DMS 273 (cell line): ENCODE measurements at regions not wholly inside any gene's neighbourhood (a gene's known extent, or its start where the extent isn't known, plus 50 kb on each side); places are given as distances from the start of the nearest gene placed in this dataset.

Experiments
- DNase-seq: peaks from one replicate; lab custom pipeline; 2025; ENCODE audit not compliant: unreplicated experiment; lab: John Stamatoyannopoulos, UW

DNA sequence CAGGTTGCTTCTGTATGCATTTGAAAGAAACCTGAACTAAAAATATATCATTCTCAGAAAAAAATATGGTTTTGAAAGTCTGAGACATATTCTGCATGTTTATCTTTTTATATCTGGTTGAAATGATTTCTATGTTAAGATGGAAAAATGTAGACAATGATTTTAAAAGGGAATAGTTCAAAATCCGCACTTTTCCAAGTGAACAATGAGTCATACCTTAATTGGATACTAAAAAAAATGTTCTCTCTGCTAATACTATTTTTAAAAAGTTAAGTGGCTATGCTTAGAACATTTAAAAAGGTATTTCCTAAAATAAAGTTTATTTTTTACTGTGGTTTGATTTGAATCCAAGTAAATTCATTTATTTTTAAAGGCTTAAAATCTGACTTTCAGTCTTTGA is 801.4 kb downstream of the SLITRK6 start:
- DNase-seq, result no peak

- no peak for DNase-seq
Observed at GRCh38 chr13:84994582-84994981, 804.6 kb downstream of the SLITRK6 start.

GRCh38 chr13:84985860-84986259 is 813.4 kb downstream of the SLITRK6 start:
- DNase-seq, result no peak

DNA sequence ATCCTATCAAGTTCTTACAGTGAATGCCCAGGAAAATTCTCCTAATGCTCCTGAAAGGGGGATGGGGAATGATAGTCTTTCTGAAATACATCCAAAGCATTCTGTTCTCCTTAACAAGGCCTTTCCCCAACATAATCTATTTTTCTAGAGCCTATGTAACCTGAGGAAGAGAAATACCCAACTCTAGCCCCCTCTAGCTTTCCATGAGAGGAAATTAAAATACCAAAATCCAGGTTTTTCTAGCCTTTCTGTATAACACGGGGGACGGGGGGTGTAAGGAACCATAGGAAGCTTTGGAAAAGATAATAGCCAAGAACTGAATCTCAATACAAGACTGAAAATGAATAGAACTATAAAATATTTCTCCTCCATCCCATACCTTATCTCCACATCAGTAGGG is 815.9 kb downstream of the SLITRK6 start:
- DNase-seq, result no peak

DNA sequence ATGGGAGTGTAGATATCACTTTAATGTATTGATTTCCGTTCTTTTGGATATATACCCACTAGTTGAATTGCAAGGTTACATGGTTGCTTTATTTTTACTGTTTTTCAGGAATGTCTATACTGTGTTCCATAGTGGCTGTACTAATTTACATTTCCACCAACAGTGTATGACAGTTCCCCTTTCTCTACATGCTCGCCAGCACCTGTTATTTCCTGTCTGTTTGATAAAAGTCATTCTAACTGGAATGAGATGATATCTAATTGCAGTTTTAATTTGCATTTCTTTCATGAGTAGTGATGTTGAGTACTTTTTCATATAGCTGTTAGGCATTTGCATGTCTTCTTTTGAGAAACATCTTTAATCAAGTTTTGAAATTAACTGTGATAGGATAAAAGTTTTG is 818.6 kb downstream of the SLITRK6 start:
- DNase-seq, result no peak

GRCh38 chr13:84978851-84979250 is 820.4 kb downstream of the SLITRK6 start:
- no peak for DNase-seq

DNA sequence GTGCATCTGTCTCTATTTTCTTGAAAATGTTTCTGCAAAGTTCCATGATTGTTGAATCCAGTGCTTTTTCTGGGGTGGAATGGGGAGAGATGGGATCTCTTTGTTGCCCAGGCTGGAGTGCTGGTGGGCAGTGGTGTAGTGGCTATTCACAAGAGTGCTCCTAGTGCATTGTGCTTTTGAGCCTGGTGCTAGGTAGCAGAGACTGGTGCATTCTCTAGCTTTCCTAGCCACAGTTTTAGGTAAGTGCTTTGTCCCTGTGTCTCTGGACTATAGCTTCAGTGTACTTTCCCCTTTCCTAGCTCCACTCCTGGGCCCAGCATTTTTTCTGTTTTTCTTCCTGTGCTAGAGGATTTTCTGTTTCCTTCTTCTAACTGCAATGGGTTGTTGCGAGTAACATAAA is 825.6 kb downstream of the SLITRK6 start:
- no peak for DNase-seq

DNA sequence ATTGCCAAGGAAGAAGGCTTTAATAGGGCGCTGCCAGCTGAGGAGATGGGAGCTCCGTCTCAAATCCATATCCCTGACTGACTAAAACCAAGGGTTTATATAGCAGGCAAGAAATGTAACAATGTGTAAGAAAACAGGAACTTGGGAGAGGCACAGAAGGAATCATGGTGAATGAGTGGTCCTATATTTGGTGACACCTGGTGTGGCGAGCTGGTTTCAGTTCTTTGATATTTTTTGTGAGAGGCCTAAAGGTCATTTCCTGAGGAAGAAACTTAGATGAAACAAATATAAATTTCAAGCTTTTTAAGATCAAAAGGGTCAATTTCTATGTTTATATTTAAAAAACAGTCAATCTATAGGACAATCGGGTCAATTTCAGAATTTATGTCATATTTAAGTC is 826.3 kb downstream of the SLITRK6 start:
- DNase-seq, result no peak

- no peak for DNase-seq
Observed at GRCh38 chr13:84962849-84963248, 836.4 kb downstream of the SLITRK6 start.

DNA sequence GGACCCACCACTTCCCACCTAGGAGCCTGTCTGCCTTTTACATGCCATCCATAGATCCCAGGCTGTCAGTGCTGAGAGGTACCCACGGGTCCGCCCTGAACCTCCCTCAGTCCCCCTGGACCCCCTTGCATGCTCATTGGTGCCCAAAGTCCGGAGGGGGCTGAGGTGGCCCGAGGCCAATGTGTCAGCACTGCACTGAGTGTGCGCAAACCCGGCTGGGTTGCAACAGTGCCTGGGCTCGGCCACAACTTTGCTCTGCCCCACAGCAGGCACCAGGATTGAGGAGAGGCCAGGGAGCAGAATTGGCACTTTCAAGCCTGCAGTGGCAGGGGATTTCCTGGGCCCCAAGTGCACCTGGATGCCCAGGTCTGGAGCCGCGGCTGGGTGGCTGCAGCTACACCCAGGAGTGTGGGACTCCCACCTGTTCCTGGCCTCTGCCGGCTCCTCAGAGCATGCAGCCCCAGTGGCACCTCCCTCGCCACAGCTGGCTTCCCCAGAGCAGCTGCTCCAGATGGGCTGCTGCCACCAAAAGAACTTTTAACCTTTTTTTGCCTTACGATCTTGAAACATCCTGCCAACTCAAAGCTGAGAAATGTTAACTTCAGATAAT is 837.0 kb downstream of the SLITRK6 start:
- no peak for DNase-seq

- DNase-seq, result no peak
Observed at GRCh38 chr13:84961023-84961422, 838.2 kb downstream of the SLITRK6 start.

DNA sequence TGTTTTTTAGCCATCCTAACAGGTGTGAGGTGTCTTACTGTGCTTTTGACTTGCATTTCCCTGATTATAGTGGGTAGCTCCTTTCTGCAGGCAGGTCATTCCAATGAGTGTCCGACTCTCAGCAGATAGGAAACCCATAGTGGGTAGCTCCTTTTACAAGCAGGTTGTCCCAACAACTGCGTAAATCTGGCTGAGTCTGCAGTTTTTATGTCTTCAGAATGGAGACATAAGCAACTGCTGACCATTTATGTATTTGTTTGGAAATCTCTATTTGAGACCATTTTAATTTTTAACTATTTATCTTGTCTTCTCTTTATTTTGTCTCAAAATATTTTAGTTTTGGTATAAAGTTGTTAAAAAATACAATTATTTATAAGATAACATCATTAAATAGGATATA is 839.4 kb downstream of the SLITRK6 start:
- no peak for DNase-seq

GRCh38 chr13:84954636-84955035 is 844.6 kb downstream of the SLITRK6 start:
- no peak for DNase-seq

GRCh38 chr13:84951128-84951527 is 848.1 kb downstream of the SLITRK6 start:
- no peak for DNase-seq

GRCh38 chr13:84946192-84946591 is 853.0 kb downstream of the SLITRK6 start:
- no peak for DNase-seq

- DNase-seq, result no peak
Observed at GRCh38 chr13:84940798-84941197, 858.4 kb downstream of the SLITRK6 start.

DNA sequence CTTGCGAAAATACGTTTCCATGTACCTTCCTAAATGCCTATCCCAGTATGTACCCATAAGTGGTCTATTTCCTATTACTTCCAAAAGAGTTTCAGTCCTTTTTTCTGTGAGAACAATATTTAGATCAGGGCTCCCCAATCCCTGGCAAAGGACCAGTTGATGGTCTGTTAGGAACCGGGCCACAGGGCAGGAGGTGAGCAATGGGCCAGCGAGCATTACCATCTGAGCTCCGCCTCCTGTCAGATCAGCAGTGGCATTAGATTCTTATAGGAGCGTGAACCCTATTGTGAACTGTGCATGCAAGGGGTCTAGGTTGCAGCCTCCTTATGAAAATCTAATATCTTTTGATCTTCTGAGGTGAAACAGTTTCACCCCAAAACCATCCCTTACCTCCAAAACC is 859.1 kb downstream of the SLITRK6 start:
- no peak for DNase-seq

GRCh38 chr13:84934911-84935310 is 864.3 kb downstream of the SLITRK6 start:
- no peak for DNase-seq

DNA sequence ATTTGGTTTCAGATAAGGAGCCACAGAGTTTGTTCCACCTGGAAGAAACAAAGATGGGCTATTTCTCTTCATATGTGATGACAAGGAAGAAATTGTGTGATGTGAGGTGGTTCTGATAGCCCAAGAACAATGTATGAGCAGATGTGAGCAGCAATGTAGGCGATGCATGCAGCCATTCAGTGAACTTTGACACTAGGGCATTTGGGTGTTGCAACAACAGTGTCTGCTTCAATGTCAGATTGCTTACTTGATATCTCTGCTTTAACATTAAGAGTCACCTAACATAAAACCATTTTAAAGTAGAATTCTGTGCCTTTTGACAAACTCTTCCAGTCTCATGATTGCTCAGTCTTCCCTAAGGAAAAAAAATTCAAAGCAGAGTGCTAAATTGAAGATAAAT is 865.4 kb downstream of the SLITRK6 start:
- DNase-seq, result no peak

- no peak for DNase-seq
Observed at GRCh38 chr13:84931264-84931663, 868.0 kb downstream of the SLITRK6 start.

DNA sequence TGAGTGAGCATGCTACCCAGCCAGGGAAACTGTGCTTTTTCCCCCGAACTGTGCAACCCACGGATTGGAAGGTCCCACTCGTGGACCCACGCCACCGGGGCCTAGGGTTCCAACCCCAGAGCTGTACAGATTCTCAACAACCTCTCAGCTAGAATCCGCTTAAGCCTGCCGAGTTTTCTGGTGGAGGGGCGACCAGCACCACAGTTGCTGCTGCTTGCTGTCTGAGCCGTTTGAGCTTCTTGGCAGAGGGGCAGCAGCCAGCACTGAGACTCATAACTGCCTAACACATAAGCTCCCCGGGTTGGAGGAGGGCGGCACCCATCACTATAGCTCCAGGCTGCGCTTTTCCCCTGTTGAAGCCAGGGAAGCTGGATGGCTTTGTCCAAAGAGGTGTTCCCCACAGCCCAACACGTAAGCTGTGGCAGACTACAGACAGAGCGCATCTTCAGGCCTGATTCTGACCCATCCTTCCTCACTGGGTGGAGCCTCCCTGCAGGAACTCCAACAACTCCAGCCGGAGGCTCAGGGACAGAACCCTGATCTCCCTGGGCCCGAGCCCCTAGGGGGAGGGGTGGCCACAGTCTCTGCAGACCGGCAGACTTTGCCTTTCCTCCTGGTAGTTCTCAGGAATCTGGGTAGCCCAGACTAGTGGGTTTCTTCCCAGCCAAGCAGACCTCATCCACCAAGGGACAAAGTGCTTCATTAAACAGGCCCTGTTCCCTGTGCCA is 871.6 kb downstream of the SLITRK6 start:
- no peak for DNase-seq

DNA sequence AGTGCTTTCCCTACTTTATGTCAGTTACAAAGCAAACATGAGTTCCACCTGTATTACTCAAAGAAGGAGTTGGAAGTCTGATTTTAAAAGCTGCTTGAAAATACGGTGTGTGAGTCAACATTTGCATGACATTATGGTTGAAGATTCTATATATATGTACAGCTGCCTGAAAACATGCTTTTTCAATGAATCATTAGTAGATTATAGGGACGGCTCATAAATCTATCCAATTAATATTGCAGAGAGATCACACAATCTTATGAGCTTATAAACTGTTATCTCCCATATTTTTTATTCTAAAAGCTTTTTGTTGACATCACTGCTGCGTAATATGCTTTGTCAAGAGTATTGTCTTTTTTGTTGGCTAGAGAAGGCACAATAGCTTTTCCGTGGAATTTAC is 873.8 kb downstream of the SLITRK6 start:
- DNase-seq, result no peak

DNA sequence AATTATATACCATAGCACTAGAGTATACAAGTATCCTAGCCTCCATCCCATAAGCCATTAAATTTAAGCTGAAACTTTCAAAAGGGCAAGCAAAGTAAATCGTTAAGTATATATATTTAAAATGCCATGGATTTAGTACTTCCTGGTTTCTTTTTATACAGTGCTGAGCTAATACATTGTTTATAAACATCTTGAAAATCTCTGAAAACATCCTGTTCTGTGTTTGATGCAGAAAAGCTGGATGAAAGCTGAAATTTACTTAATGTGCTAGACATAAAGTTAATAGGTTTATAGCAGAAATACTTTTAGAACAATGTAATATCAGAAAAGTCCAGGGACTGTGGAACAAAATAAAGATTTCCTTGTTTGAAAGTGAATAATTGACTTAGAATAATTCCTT is 875.4 kb downstream of the SLITRK6 start:
- DNase-seq, result no peak
